Hepatocyte (in vitro differentiated cells): ENCODE measurements at regions not wholly inside any gene's neighbourhood (a gene's known extent, or its start where the extent isn't known, plus 50 kb on each side); places are given as distances from the start of the nearest gene placed in this dataset.

ENCODE experiments used
- CTCF ChIP-seq: fragments of 200-600 bp; sonication (generic); IDR thresholded peaks from 2 replicates; pipeline ENCODE4 v1.5.1; 2016; ENCODE audit warnings: antibody characterized with exemption, mild to moderate bottlenecking; ENCODE audit not compliant: poor library complexity
- EZH2 ChIP-seq: fragments of 200-600 bp; sonication (generic); IDR thresholded peaks from 2 replicates; pipeline ENCODE4 v1.6.1; 2016; ENCODE audit warnings: antibody characterized with exemption, mild to moderate bottlenecking, borderline replicate concordance
- EZH2phosphoT487 ChIP-seq: fragments of 200-600 bp; sonication (generic); IDR thresholded peaks from one replicate; pipeline ENCODE4 v1.6.1; 2018; ENCODE audit warnings: antibody characterized with exemption, mild to moderate bottlenecking, low read depth, moderate library complexity; ENCODE audit not compliant: unreplicated experiment, severe bottlenecking

- TF ChIP-seq CTCF (no peak), EZH2 (no peak), EZH2phosphoT487 (no peak)
These were observed 363.3 kb downstream of the TNS3 start for GRCh38 chr7:47218378-47219176.
